Stimulated activated CD4-positive, alpha-beta T cell treated with anti-CD3 and anti-CD28 coated beads, Interleukin-12 subunit alpha, Interleukin-12 subunit beta, amount 100 ng/mL, for 48 hours (primary cell): ENCODE measurements at regions not wholly inside any gene's neighbourhood (a gene's known extent, or its start where the extent isn't known, plus 50 kb on each side); places are given as distances from the start of the nearest gene placed in this dataset.
A peak's percentile ranks its signal among the peaks of the same experiment; 100 is the strongest.
"Not testable (repeated sequence)": the region's sequence is repeated elsewhere in the genome, so short reads cannot be mapped to it uniquely, and the experiment has no call there.

Experiments
- DNase-seq, 3 donors: peaks; one replicate each; pipeline ENCODE4 v3.0.0-alpha.2; 2020; ENCODE audit warnings: low read depth in 2 of 3, low spot score in 1 of 3

- not testable (repeated sequence) for DNase-seq
Observed at GRCh38 chr12:8282181-8282580, 54.8 kb upstream of the FAM90A1 start.

GRCh38 chr12:8285681-8286080 is 58.3 kb upstream of the FAM90A1 start:
- not testable (repeated sequence) for DNase-seq

GRCh38 chr12:8291764-8292163 is 64.3 kb upstream of the FAM90A1 start:
- not testable (repeated sequence) for DNase-seq

GRCh38 chr12:8294662-8295061 is 67.2 kb upstream of the FAM90A1 start:
- DNase-seq = not testable (repeated sequence)

- not testable (repeated sequence) for DNase-seq
Observed at GRCh38 chr12:8308611-8309010, 81.2 kb upstream of the FAM90A1 start.

- DNase-seq = not testable (repeated sequence)
Observed at GRCh38 chr12:8315997-8316396, 88.6 kb upstream of the FAM90A1 start.

- DNase-seq = not testable (repeated sequence)
Observed at GRCh38 chr12:8317675-8318074, 90.3 kb upstream of the FAM90A1 start.

GRCh38 chr12:8320251-8320730 is 92.9 kb upstream of the FAM90A1 start:
- peak; percentile 13 to 17 (median 14) for DNase-seq

- DNase-seq = not testable (repeated sequence)
Observed at GRCh38 chr12:8320791-8321370, 93.5 kb upstream of the FAM90A1 start.

GRCh38 chr12:8325145-8325839 is 97.9 kb upstream of the FAM90A1 start:
- DNase-seq = not testable (repeated sequence)

- not testable (repeated sequence) for DNase-seq
Observed at GRCh38 chr12:8328835-8329234, 101.4 kb upstream of the FAM90A1 start.

GRCh38 chr12:8332373-8332772 is 105.0 kb upstream of the FAM90A1 start:
- not testable (repeated sequence) for DNase-seq

- DNase-seq = not testable (repeated sequence)
Observed at GRCh38 chr12:8351073-8351472, 104.7 kb upstream of the CLEC6A start.

- DNase-seq = not testable (repeated sequence)
Observed at GRCh38 chr12:8354741-8355140, 101.0 kb upstream of the CLEC6A start.

- DNase-seq = not testable (repeated sequence)
Observed at GRCh38 chr12:8355531-8355930, 100.2 kb upstream of the CLEC6A start.

GRCh38 chr12:8373744-8374143 is 82.0 kb upstream of the CLEC6A start:
- DNase-seq = not testable (repeated sequence)

GRCh38 chr12:8375122-8375521 is 80.6 kb upstream of the CLEC6A start:
- not testable (repeated sequence) for DNase-seq

GRCh38 chr12:8377756-8378155 is 78.0 kb upstream of the CLEC6A start:
- DNase-seq = not testable (repeated sequence)

- not testable (repeated sequence) for DNase-seq
Observed at GRCh38 chr12:8382556-8382955, 73.2 kb upstream of the CLEC6A start.

GRCh38 chr12:8384686-8385085 is 71.1 kb upstream of the CLEC6A start:
- DNase-seq = not testable (repeated sequence)

GRCh38 chr12:8385431-8385830 is 70.3 kb upstream of the CLEC6A start:
- not testable (repeated sequence) for DNase-seq

GRCh38 chr12:8386661-8387060 is 69.1 kb upstream of the CLEC6A start:
- not testable (repeated sequence) for DNase-seq
